Stimulated activated CD8-positive, alpha-beta memory T cell treated with anti-CD3 and anti-CD28 coated beads, Interleukin-7, amount 100 ng/mL, for 48 hours (primary cell): ENCODE measurements at regions not wholly inside any gene's neighbourhood (a gene's known extent, or its start where the extent isn't known, plus 50 kb on each side); places are given as distances from the start of the nearest gene placed in this dataset.

Experiments used
- DNase-seq, 2 donors: peaks; one replicate each; pipeline ENCODE4 v3.0.0-alpha.2; 2020; ENCODE audit warnings: low read depth in 1 of 2; ENCODE audit errors: extremely low read depth in 1 of 2

GRCh38 chr6:169905041-169905807 lies 153.8 kb downstream of the ERMARD start:
- no peak for DNase-seq

- no peak for DNase-seq
Measured at GRCh38 chr6:169904051-169904922, 152.9 kb downstream of the ERMARD start.

- no peak for DNase-seq
Measured at GRCh38 chr6:169903122-169903521, 151.7 kb downstream of the ERMARD start.

- no peak for DNase-seq
Measured at GRCh38 chr6:169902604-169903003, 151.2 kb downstream of the ERMARD start.

- DNase-seq, result no peak
Measured at GRCh38 chr6:169902070-169902469, 150.6 kb downstream of the ERMARD start.

GRCh38 chr6:169899481-169900145 lies 148.2 kb downstream of the ERMARD start:
- no peak for DNase-seq

- no peak for DNase-seq
Measured at GRCh38 chr6:169898788-169899480, 147.5 kb downstream of the ERMARD start.

GRCh38 chr6:169897601-169898358 lies 146.4 kb downstream of the ERMARD start:
- no peak for DNase-seq

- DNase-seq, result no peak
Measured at GRCh38 chr6:169896826-169897456, 145.5 kb downstream of the ERMARD start.

GRCh38 chr6:169895926-169896761 lies 144.7 kb downstream of the ERMARD start:
- DNase-seq, result no peak

GRCh38 chr6:169895000-169895759 lies 143.8 kb downstream of the ERMARD start:
- no peak for DNase-seq

GRCh38 chr6:169894377-169894960 lies 143.0 kb downstream of the ERMARD start:
- DNase-seq, result no peak

GRCh38 chr6:169893624-169894023 lies 142.2 kb downstream of the ERMARD start:
- DNase-seq, result no peak

- no peak for DNase-seq
Measured at GRCh38 chr6:169891846-169892245, 140.4 kb downstream of the ERMARD start.

- DNase-seq, result no peak
Measured at GRCh38 chr6:169891421-169891820, 140.0 kb downstream of the ERMARD start.

- DNase-seq, result no peak
Measured at GRCh38 chr6:169890901-169891300, 139.5 kb downstream of the ERMARD start.

- no peak for DNase-seq
Measured at GRCh38 chr6:169890049-169890448, 138.6 kb downstream of the ERMARD start.
